H1 (cell line): ENCODE measurements at regions not wholly inside any gene's neighbourhood (a gene's known extent, or its start where the extent isn't known, plus 50 kb on each side); places are given as distances from the start of the nearest gene placed in this dataset.

Experiments
- CTCF ChIA-PET: fragments of 300-600 bp; sonication (Branson Sonifier 250); formaldehyde crosslinking; loops from one replicate; lab custom pipeline; 2021; ENCODE audit not compliant: partially characterized antibody; lab: Charles Lee
- POLR2A ChIA-PET: fragments of 300-600 bp; sonication (Branson Sonifier 250); formaldehyde crosslinking; loops from one replicate; lab custom pipeline; 2021; ENCODE audit warnings: inconsistent platforms; ENCODE audit not compliant: partially characterized antibody; lab: Charles Lee
- DNase-seq, 2 experiments: peaks; one replicate each; pipeline versions ENCODE4 v3.0.0 to v3.0.0-alpha.2; 2010 to 2022; ENCODE audit warnings: low spot score in 2 of 2, low read depth in 1 of 2, mixed read lengths in 1 of 2
- FAIRE-seq: peaks from 2 replicates; lab custom pipeline; 2011; peaks lifted over from hg19 to GRCh38; lab: Jason Lieb, UNC
- H2AFZ ChIP-seq: 2 replicates; pipeline ENCODE4 v1.8.1; 2012; ENCODE audit warnings: low read length, inconsistent platforms
- H2AK5ac ChIP-seq: 2 replicates; pipeline ENCODE4 v1.6.1; 2013; ENCODE audit warnings: low read depth, low read length
- H2BK120ac ChIP-seq: replicated peaks from 2 replicates; pipeline ENCODE3; 2013; ENCODE audit warnings: low read depth, low read length, inconsistent platforms
- H2BK12ac ChIP-seq: 2 replicates; pipeline ENCODE4 v1.6.1; 2013; ENCODE audit warnings: low read depth, low read length
- H2BK15ac ChIP-seq: 2 replicates; pipeline ENCODE4 v1.6.1; 2013; ENCODE audit warnings: low read length
- H2BK20ac ChIP-seq: 2 replicates; pipeline ENCODE4 v1.6.1; 2013; ENCODE audit warnings: low read length
- H2BK5ac ChIP-seq: 2 replicates; pipeline ENCODE4 v1.6.1; 2013; ENCODE audit warnings: low read depth, low read length
- H3K14ac ChIP-seq: 2 replicates; pipeline ENCODE4 v1.6.1; 2013; ENCODE audit warnings: inconsistent platforms; ENCODE audit not compliant: insufficient read length
- H3K18ac ChIP-seq: 2 replicates; pipeline ENCODE4 v1.6.1; 2013; ENCODE audit warnings: low read length; ENCODE audit errors: extremely low read depth
- H3K23ac ChIP-seq: 2 replicates; pipeline ENCODE4 v1.6.1; 2013; ENCODE audit warnings: inconsistent platforms; ENCODE audit not compliant: insufficient read length
- H3K23me2 ChIP-seq: 2 replicates; pipeline ENCODE4 v1.6.1; 2013; ENCODE audit warnings: low read depth, low read length
- H3K27ac ChIP-seq: 2 replicates; pipeline ENCODE4 v1.6.1; 2011; ENCODE audit warnings: low read depth, low read length, inconsistent platforms
- H3K27me3 ChIP-seq, 4 experiments: replicated peaks in 1 of 4; 1 replicate in 1 of 4; 2 replicates in 3 of 4; pipeline versions ENCODE4 v1.6.1 to v1.8.1; 2011 to 2013; ENCODE audit warnings: low read length in 3 of 4, mild to moderate bottlenecking in 3 of 4, inconsistent platforms in 2 of 4, mixed read lengths in 2 of 4, moderate library complexity in 1 of 4; ENCODE audit not compliant: control insufficient read depth in 3 of 4, insufficient read depth in 3 of 4; ENCODE audit errors: extremely low read depth in 1 of 4
- H3K36me3 ChIP-seq, 4 experiments: 2 replicates each; pipeline versions ENCODE4 v1.6.1 to v1.8.1; 2011 to 2013; ENCODE audit warnings: mild to moderate bottlenecking in 4 of 4, low read length in 3 of 4, moderate library complexity in 2 of 4, control low read depth in 1 of 4, inconsistent platforms in 1 of 4; ENCODE audit not compliant: insufficient read depth in 4 of 4, control insufficient read depth in 2 of 4
- H3K4ac ChIP-seq: replicated peaks from 2 replicates; pipeline ENCODE3; 2013; ENCODE audit warnings: low read length, low read depth, mixed read lengths, inconsistent platforms; ENCODE audit not compliant: insufficient read length
- H3K4me1 ChIP-seq, 4 experiments: replicated peaks in 1 of 4; 1 replicate in 1 of 4; 2 replicates in 3 of 4; pipeline versions ENCODE4 v1.6.1 to v1.8.1; 2011 to 2013; ENCODE audit warnings: low read length in 3 of 4, inconsistent platforms in 2 of 4, mixed read lengths in 1 of 4; ENCODE audit not compliant: insufficient read depth in 4 of 4, control insufficient read depth in 3 of 4
- H3K4me2 ChIP-seq, 2 experiments: 2 replicates each; pipeline versions ENCODE4 v1.6.1 to v1.8.1; 2011 to 2013; ENCODE audit warnings: low read depth in 2 of 2, low read length in 2 of 2, control low read depth in 1 of 2, inconsistent platforms in 1 of 2, mild to moderate bottlenecking in 1 of 2; ENCODE audit not compliant: insufficient read depth in 1 of 2
- H3K4me3 ChIP-seq, 4 experiments: fragments of 200-600, 300-600 bp in 1 of 4; sonication (generic), shearing (Covaris generic), sonication (Bioruptor Twin) in 1 of 4; 2 replicates each; pipeline versions ENCODE4 v1.5.1 to v1.8.1; 2011 to 2016; ENCODE audit warnings: low read length in 4 of 4, low read depth in 3 of 4, control low read depth in 2 of 4, inconsistent platforms in 2 of 4, mild to moderate bottlenecking in 2 of 4, mixed read lengths in 1 of 4, moderate library complexity in 1 of 4; ENCODE audit not compliant: insufficient read depth in 2 of 4; ENCODE audit errors: extremely low read depth in 1 of 4
- H3K56ac ChIP-seq: replicated peaks from 2 replicates; pipeline ENCODE3; 2013; ENCODE audit warnings: low read depth, mild to moderate bottlenecking, mixed read lengths, low read length, inconsistent platforms; ENCODE audit not compliant: insufficient read length
- H3K79me1 ChIP-seq: 2 replicates; pipeline ENCODE4 v1.6.1; 2013; ENCODE audit warnings: low read depth, low read length, control low read depth
- H3K79me2 ChIP-seq, 2 experiments: 2 replicates each; pipeline versions ENCODE4 v1.6.1 to v1.8.1; 2012 to 2013; ENCODE audit warnings: low read length in 2 of 2, mild to moderate bottlenecking in 2 of 2, inconsistent platforms in 1 of 2; ENCODE audit not compliant: insufficient read depth in 2 of 2, control insufficient read depth in 1 of 2
- H3K9ac ChIP-seq, 4 experiments: replicated peaks in 1 of 4; 1 replicate in 1 of 4; 2 replicates in 3 of 4; pipeline versions ENCODE4 v1.6.1 to v1.8.1; 2011 to 2013; ENCODE audit warnings: low read depth in 3 of 4, low read length in 3 of 4, control low read depth in 2 of 4, mild to moderate bottlenecking in 2 of 4, moderate library complexity in 2 of 4, inconsistent platforms in 1 of 4; ENCODE audit errors: extremely low read depth in 1 of 4
- H3K9me3 ChIP-seq, 2 experiments: 2 replicates each; pipeline versions ENCODE4 v1.6.1 to v1.8.1; 2012 to 2013; ENCODE audit warnings: mild to moderate bottlenecking in 2 of 2, moderate library complexity in 2 of 2, control low read depth in 1 of 2, inconsistent platforms in 1 of 2, low read depth in 1 of 2, low read length in 1 of 2, mixed read lengths in 1 of 2; ENCODE audit not compliant: insufficient read depth in 2 of 2
- H4K20me1 ChIP-seq, 2 experiments: replicated peaks in 1 of 2; 2 replicates each; pipeline versions ENCODE3 to v1.8.1; 2011 to 2013; ENCODE audit warnings: inconsistent platforms in 2 of 2, low read length in 2 of 2, mild to moderate bottlenecking in 1 of 2; ENCODE audit not compliant: insufficient read depth in 2 of 2, control insufficient read depth in 1 of 2
- H4K5ac ChIP-seq: 2 replicates; pipeline ENCODE4 v1.6.1; 2013; ENCODE audit warnings: low read length, low read depth, mixed read lengths, inconsistent platforms; ENCODE audit not compliant: insufficient read length
- H4K8ac ChIP-seq: 2 replicates; pipeline ENCODE4 v1.8.0; 2013; ENCODE audit warnings: mild to moderate bottlenecking, moderate library complexity, low read length, inconsistent platforms; ENCODE audit not compliant: insufficient read depth; ENCODE audit errors: extremely low read depth
- H4K91ac ChIP-seq: replicated peaks from 2 replicates; pipeline ENCODE3; 2013; ENCODE audit warnings: low read length, mixed read lengths, inconsistent platforms; ENCODE audit not compliant: insufficient read length
- CBX8 ChIP-seq: fragments of 300-800, 300-1000 bp; sonication (generic); IDR thresholded peaks from 2 replicates; pipeline ENCODE4 v1.7.1; 2016; ENCODE audit warnings: low read depth, low read length, borderline replicate concordance
- CTBP2 ChIP-seq: IDR thresholded peaks from 2 replicates; pipeline ENCODE4 v1.7.0; 2011; ENCODE audit warnings: borderline replicate concordance, mild to moderate bottlenecking, moderate library complexity, mixed read lengths, low read length; ENCODE audit not compliant: insufficient read depth, insufficient read length
- GABPA ChIP-seq: IDR thresholded peaks from 2 replicates; pipeline ENCODE4 v1.6.1; 2011; ENCODE audit warnings: mild to moderate bottlenecking, low read length, moderate library complexity, borderline replicate concordance; ENCODE audit not compliant: insufficient read depth
- HDAC2 ChIP-seq, 2 experiments: fragments of 300-600 bp in 1 of 2; sonication (generic) in 1 of 2; IDR thresholded peaks; 2 replicates each; pipeline ENCODE4 v1.6.1; 2011 to 2012; ENCODE audit warnings: low read depth in 2 of 2, low read length in 2 of 2, mild to moderate bottlenecking in 2 of 2, moderate library complexity in 2 of 2, borderline replicate concordance in 1 of 2, inconsistent platforms in 1 of 2
- JUN ChIP-seq: IDR thresholded peaks from 2 replicates; pipeline ENCODE4 v1.6.1; 2011; ENCODE audit warnings: low read depth, mild to moderate bottlenecking, improper control_type of control experiment, low read length
- KDM4A ChIP-seq: IDR thresholded peaks from one replicate; pipeline ENCODE4 v1.7.1; 2012; ENCODE audit warnings: low read depth, mild to moderate bottlenecking, moderate library complexity, low read length, inconsistent platforms; ENCODE audit not compliant: severe bottlenecking
- NRF1 ChIP-seq: IDR thresholded peaks from 2 replicates; pipeline ENCODE4 v1.6.1; 2011; ENCODE audit warnings: mild to moderate bottlenecking, low read depth, low read length, improper control_type of control experiment
- SIRT6 ChIP-seq: IDR thresholded peaks from one replicate; pipeline ENCODE4 v1.7.1; 2012; ENCODE audit warnings: low read length, inconsistent platforms
- SP4 ChIP-seq: IDR thresholded peaks from 2 replicates; pipeline ENCODE4 v1.6.1; 2012; ENCODE audit warnings: low read length, inconsistent platforms
- WGBS, 2 experiments: shearing (Covaris generic) in 1 of 2; methylation state at CpG; one replicate each; pipeline versions ENCODE4 v1.1.6 to v1.1.7; 2013 to 2015; ENCODE audit warnings: low lambda C conversion rate in 2 of 2, mixed read lengths in 2 of 2, inconsistent platforms in 1 of 2, low coverage in 1 of 2, missing lambda C conversion rate in 1 of 2; ENCODE audit not compliant: insufficient replicate concordance in 2 of 2, insufficient coverage in 1 of 2, insufficient read length in 1 of 2; ENCODE audit errors: extremely low coverage in 1 of 2, missing lambda C conversion rate in 1 of 2; 5-methylcytosine and 5-hydroxymethylcytosine counted together
- TF ChIP-seq, protein P1 (sequence below), 3 experiments: IDR thresholded peaks; 1 replicate in 2 of 3; 2 replicates in 1 of 3; pipeline versions ENCODE4 v1.5.1 to v1.6.1; 2011; ENCODE audit warnings: low read length in 3 of 3, mild to moderate bottlenecking in 3 of 3, inconsistent platforms in 2 of 3, low read depth in 1 of 3, moderate library complexity in 1 of 3; ENCODE audit not compliant: insufficient read depth in 1 of 3; ENCODE audit errors: control extremely low read depth in 1 of 3

DNA sequence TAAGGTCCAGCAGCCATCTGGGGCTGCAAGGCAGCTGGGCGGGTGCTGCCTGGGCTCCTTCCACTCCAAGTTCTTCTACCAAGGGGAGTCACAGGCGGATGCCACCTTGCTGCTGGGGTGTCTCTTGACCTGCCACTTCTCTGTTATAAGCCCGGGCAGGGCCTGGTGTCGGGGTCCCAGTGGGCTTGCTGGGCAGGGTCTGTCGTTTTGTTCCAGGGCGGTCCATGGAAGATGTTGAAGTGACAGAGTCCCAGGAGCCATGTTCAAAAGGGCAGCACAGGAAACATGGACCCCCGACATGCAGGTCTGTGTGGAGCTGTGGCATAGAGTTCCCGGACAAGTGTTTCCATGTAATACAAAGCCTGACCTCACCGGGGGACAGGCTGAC is 91.1 kb downstream of the TNFRSF13B start:
- H3K14ac ChIP-seq, result no peak overlapping the region
- no peak overlapping the region for H4K5ac ChIP-seq
- no peak overlapping the region for H3K27ac ChIP-seq

More for the DNA sequence above, 91.1 kb downstream of the TNFRSF13B start:
- Histone ChIP-seq H2BK5ac (no peak overlapping the region), H3K4me3 (no peak overlapping the region), H2AK5ac (no peak overlapping the region), H4K8ac (peak overlapping the region; percentile 71; the same call in 1 of the 2 replicates), H2BK12ac (no peak overlapping the region), H2BK15ac (no peak overlapping the region), H2AFZ (no peak overlapping the region), H4K91ac (no peak overlapping the region), H3K4me1 (no peaks in the 10 kb centered on the region), H3K36me3 (no peaks in the 10 kb centered on the region), H3K23me2 (no peaks in the 10 kb centered on the region), H2BK120ac (no peak overlapping the region), H3K9ac (no peak overlapping the region), H2BK20ac (no peak overlapping the region), H3K23ac (no peak overlapping the region), H3K4me2 (no peak overlapping the region), H3K4ac (no peak overlapping the region), H3K9me3 (no peaks in the 10 kb centered on the region), H3K79me2 (no peaks in the 10 kb centered on the region), H3K79me1 (no peaks in the 10 kb centered on the region), H3K56ac (no peak overlapping the region), H3K27me3 (no peaks in the 10 kb centered on the region), H4K20me1 (no peaks in the 10 kb centered on the region), H3K18ac (no peak overlapping the region)
- FAIRE-seq (no peak), DNase-seq (no peak)
- CTCF ChIA-PET, result interaction anchor here (1.5 kb wide), 1 partner anchor 111 kb away, joined by 4 read pairs; no protein-coding TSS in a partner anchor
- WGBS, 2 experiments, result 94% methylated on average over 9 of the region's 9 CpGs; no CpG with 5 or more reads in 1 of the 2 experiments
- TF ChIP-seq JUN, result no peak
- no peak for TF ChIP-seq CTBP2
- TF ChIP-seq SP4, result no peak
- TF ChIP-seq GABPA, result no peak
- TF ChIP-seq NRF1, result no peak
- TF ChIP-seq KDM4A, result no peak
- TF ChIP-seq CBX8, result no peak
- TF ChIP-seq, protein P1, sequence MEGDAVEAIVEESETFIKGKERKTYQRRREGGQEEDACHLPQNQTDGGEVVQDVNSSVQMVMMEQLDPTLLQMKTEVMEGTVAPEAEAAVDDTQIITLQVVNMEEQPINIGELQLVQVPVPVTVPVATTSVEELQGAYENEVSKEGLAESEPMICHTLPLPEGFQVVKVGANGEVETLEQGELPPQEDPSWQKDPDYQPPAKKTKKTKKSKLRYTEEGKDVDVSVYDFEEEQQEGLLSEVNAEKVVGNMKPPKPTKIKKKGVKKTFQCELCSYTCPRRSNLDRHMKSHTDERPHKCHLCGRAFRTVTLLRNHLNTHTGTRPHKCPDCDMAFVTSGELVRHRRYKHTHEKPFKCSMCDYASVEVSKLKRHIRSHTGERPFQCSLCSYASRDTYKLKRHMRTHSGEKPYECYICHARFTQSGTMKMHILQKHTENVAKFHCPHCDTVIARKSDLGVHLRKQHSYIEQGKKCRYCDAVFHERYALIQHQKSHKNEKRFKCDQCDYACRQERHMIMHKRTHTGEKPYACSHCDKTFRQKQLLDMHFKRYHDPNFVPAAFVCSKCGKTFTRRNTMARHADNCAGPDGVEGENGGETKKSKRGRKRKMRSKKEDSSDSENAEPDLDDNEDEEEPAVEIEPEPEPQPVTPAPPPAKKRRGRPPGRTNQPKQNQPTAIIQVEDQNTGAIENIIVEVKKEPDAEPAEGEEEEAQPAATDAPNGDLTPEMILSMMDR (IDR thresholded peaks at IDR 0.05; ENCODE audit: control extremely low read depth in 1 of 3, insufficient read depth in 1 of 3, low read depth in 1 of 3, low read length in 3 of 3), result no peak
- TF ChIP-seq SIRT6, result no peak
- TF ChIP-seq HDAC2 (IDR thresholded peaks at IDR 0.05; ENCODE audit: borderline replicate concordance in 1 of 2, low read depth in 2 of 2, low read length in 2 of 2), result no peak
- POLR2A ChIA-PET, result no interaction called here
